SK-N-SH (cell line): ENCODE measurements at regions not wholly inside any gene's neighbourhood (a gene's known extent, or its start where the extent isn't known, plus 50 kb on each side); places are given as distances from the start of the nearest gene placed in this dataset.

Source experiments
- CTCF ChIA-PET: fragments of 300-600, 350-600 bp; formaldehyde crosslinking; extraction: SDS; loops from one replicate; lab custom pipeline; 2021; lab: Yijun Ruan, JAX
- POLR2A ChIA-PET: fragments of 350-600 bp; sonication (Branson Sonifier 250); formaldehyde crosslinking; extraction: SDS; loops from one replicate; lab custom pipeline; 2020; ENCODE audit warnings: antibody characterized with exemption, inconsistent platforms; lab: Yijun Ruan, JAX
- DNase-seq: peaks from one replicate; pipeline ENCODE4 v3.0.0; 2012
- H2AFZ ChIP-seq: fragments of 200-600 bp; sonication (generic); 2 replicates; pipeline ENCODE4 v1.8.1; 2016; ENCODE audit warnings: antibody characterized with exemption, mild to moderate bottlenecking, low read depth
- H3F3A ChIP-seq: fragments of 200-600 bp; sonication (generic); replicated peaks from 2 replicates; pipeline ENCODE3; 2016; ENCODE audit warnings: antibody characterized with exemption, mild to moderate bottlenecking; ENCODE audit not compliant: insufficient read depth
- H3K27ac ChIP-seq, 2 experiments: fragments of 200-500 bp in 1 of 2; fragments of 200-600 bp in 1 of 2; sonication (Bioruptor generic) in 1 of 2; sonication (generic), shearing (Covaris generic) in 1 of 2; 2 replicates each; pipeline versions ENCODE4 v1.5.1 to v1.6.1; 2014 to 2016; ENCODE audit warnings: low read depth in 2 of 2, inconsistent platforms in 1 of 2, low read length in 1 of 2, mild to moderate bottlenecking in 1 of 2, mixed read lengths in 1 of 2
- H3K27me3 ChIP-seq: fragments of 200-600 bp; sonication (generic), shearing (Covaris generic); 2 replicates; pipeline ENCODE4 v1.6.1; 2016; ENCODE audit warnings: mixed run types; ENCODE audit not compliant: insufficient read depth
- H3K36me3 ChIP-seq, 2 experiments: fragments of 200-500 bp in 1 of 2; fragments of 200-600 bp in 1 of 2; sonication (Bioruptor generic) in 1 of 2; sonication (generic) in 1 of 2; replicated peaks in 1 of 2; 2 replicates each; pipeline versions ENCODE3 to v1.5.1; 2014 to 2016; ENCODE audit warnings: low read length in 1 of 2, mild to moderate bottlenecking in 1 of 2; ENCODE audit not compliant: insufficient read depth in 2 of 2, control insufficient read depth in 1 of 2
- H3K4me1 ChIP-seq, 2 experiments: fragments of 200-500 bp in 1 of 2; fragments of 200-600 bp in 1 of 2; sonication (Bioruptor generic) in 1 of 2; sonication (generic), shearing (Covaris generic) in 1 of 2; 2 replicates each; pipeline versions ENCODE4 v1.5.1 to v1.6.1; 2014 to 2016; ENCODE audit warnings: low read depth in 1 of 2, low read length in 1 of 2, mixed run types in 1 of 2; ENCODE audit not compliant: insufficient read depth in 2 of 2, control insufficient read depth in 1 of 2
- H3K4me2 ChIP-seq: fragments of 200-600 bp; sonication (generic), shearing (Covaris generic); 2 replicates; pipeline ENCODE4 v1.6.1; 2017; ENCODE audit warnings: mixed run types
- H3K4me3 ChIP-seq, 2 experiments: fragments of 200-500 bp in 1 of 2; fragments of 200-600 bp in 1 of 2; sonication (Bioruptor generic) in 1 of 2; sonication (generic), shearing (Covaris generic) in 1 of 2; 2 replicates each; pipeline versions ENCODE4 v1.5.1 to v1.8.1; 2014 to 2016; ENCODE audit warnings: low read depth in 2 of 2, inconsistent platforms in 1 of 2, low read length in 1 of 2, mild to moderate bottlenecking in 1 of 2, mixed read lengths in 1 of 2, moderate library complexity in 1 of 2
- H3K79me2 ChIP-seq: fragments of 200-600 bp; sonication (generic); 2 replicates; pipeline ENCODE4 v1.8.1; 2017; ENCODE audit warnings: mild to moderate bottlenecking; ENCODE audit not compliant: insufficient read depth
- H3K9ac ChIP-seq: fragments of 200-600 bp; sonication (generic); 2 replicates; pipeline ENCODE4 v1.6.1; 2017; ENCODE audit warnings: mixed run types
- H3K9me2 ChIP-seq: fragments of 200-600 bp; sonication (generic); 2 replicates; pipeline ENCODE4 v1.6.1; 2017; ENCODE audit warnings: mixed run types
- H3K9me3 ChIP-seq: fragments of 200-600 bp; sonication (generic); 2 replicates; pipeline ENCODE4 v1.6.1; 2017; ENCODE audit warnings: mixed run types, mild to moderate bottlenecking, moderate library complexity
- H4K20me1 ChIP-seq: fragments of 200-600 bp; sonication (generic); 2 replicates; pipeline ENCODE4 v1.6.1; 2017; ENCODE audit warnings: mild to moderate bottlenecking, mixed run types; ENCODE audit not compliant: insufficient read depth
- EP300 ChIP-seq, 2 experiments: IDR thresholded peaks; 2 replicates each; pipeline versions ENCODE4 v1.4.0 to v1.6.1; 2012; ENCODE audit warnings: borderline replicate concordance in 1 of 2, low read depth in 1 of 2, low read length in 1 of 2
- EZH2phosphoT487 ChIP-seq: fragments of 200-600 bp; sonication (generic); IDR thresholded peaks from 2 replicates; pipeline ENCODE4 v1.6.1; 2017; ENCODE audit warnings: low read depth, mixed run types, mild to moderate bottlenecking, antibody characterized with exemption, moderate library complexity, borderline replicate concordance
- FOSL2 ChIP-seq: IDR thresholded peaks from 2 replicates; pipeline ENCODE4 v1.4.0; 2012; ENCODE audit warnings: low read depth, mild to moderate bottlenecking, moderate library complexity, borderline replicate concordance
- FOXJ3 ChIP-seq: sonication (generic); formaldehyde crosslinking; IDR thresholded peaks from 2 replicates; pipeline ENCODE4 v1.5.1; 2020; ENCODE audit warnings: mild to moderate bottlenecking, missing genetic modification reagents
- GATA2 ChIP-seq: sonication (generic); formaldehyde crosslinking; IDR thresholded peaks from 2 replicates; pipeline ENCODE4 v1.5.0; 2020; ENCODE audit warnings: mild to moderate bottlenecking, missing genetic modification reagents
- MAX ChIP-seq: IDR thresholded peaks from 2 replicates; pipeline ENCODE4 v1.4.0; 2012; ENCODE audit warnings: low read depth
- MEF2A ChIP-seq: IDR thresholded peaks from 2 replicates; pipeline ENCODE4 v1.4.0; 2012; ENCODE audit warnings: low read depth, borderline replicate concordance
- NRF1 ChIP-seq: IDR thresholded peaks from 2 replicates; pipeline ENCODE4 v1.6.1; 2012; ENCODE audit warnings: low read depth, mild to moderate bottlenecking, low read length
- RCOR1 ChIP-seq: fragments of 150-350 bp; IDR thresholded peaks from 2 replicates; pipeline ENCODE4 v1.6.1; 2017; ENCODE audit warnings: antibody characterized with exemption, low read length
- RFX5 ChIP-seq: IDR thresholded peaks from 2 replicates; pipeline ENCODE4 v1.6.1; 2012; ENCODE audit warnings: mild to moderate bottlenecking, improper control_type of control experiment, low read length
- SMC3 ChIP-seq: IDR thresholded peaks from 2 replicates; pipeline ENCODE4 v1.6.1; 2012; ENCODE audit warnings: low read depth, low read length, improper control_type of control experiment
- TAF1 ChIP-seq: IDR thresholded peaks from 2 replicates; pipeline ENCODE4 v1.6.1; 2012; ENCODE audit warnings: low read depth, mild to moderate bottlenecking, low read length, moderate library complexity, borderline replicate concordance
- TEAD4 ChIP-seq: IDR thresholded peaks from 2 replicates; pipeline ENCODE4 v1.4.0; 2012; ENCODE audit warnings: mild to moderate bottlenecking, borderline replicate concordance; ENCODE audit not compliant: insufficient read depth
- WGBS: methylation state at CpG from one replicate; pipeline ENCODE4 v1.1.6; 2017; ENCODE audit warnings: low lambda C conversion rate; 5-methylcytosine and 5-hydroxymethylcytosine counted together
- TF ChIP-seq, protein P1 (sequence below): IDR thresholded peaks from 2 replicates; pipeline ENCODE4; 2012
- TF ChIP-seq, protein P2 (sequence below): fragments of 150-350 bp; IDR thresholded peaks from 2 replicates; pipeline ENCODE4 v1.6.1; 2017; ENCODE audit warnings: antibody characterized with exemption, low read length, low read depth, borderline replicate concordance

- Histone ChIP-seq H3K4me2 (no peak overlapping the region), H3K9me2 (no peaks in the 10 kb centered on the region), H3K9ac (no peak overlapping the region), H3K4me1 (no peaks in the 10 kb centered on the region), H3F3A (no peaks in the 10 kb centered on the region), H3K79me2 (no peaks in the 10 kb centered on the region), H4K20me1 (no peaks in the 10 kb centered on the region), H3K9me3 (no peaks in the 10 kb centered on the region), H3K27me3 (peaks cover 8% of the 10 kb centered on the region; the same call in 1 of the 2 replicates), H3K27ac (no peak overlapping the region), H3K36me3 (no peaks in the 10 kb centered on the region), H2AFZ (no peak overlapping the region), H3K4me3 (no peak overlapping the region)
- no peak for DNase-seq
- ChIA-PET CTCF (no interaction called here), POLR2A (no interaction called here)
- WGBS: 3% methylated on average over 3 of the region's 3 CpGs
- TF ChIP-seq MEF2A (no peak), SMC3 (no peak), MAX (no peak), FOSL2 (no peak), TAF1 (no peak)
These were observed 197.5 kb downstream of the ARL4A start for GRCh38 chr7:12884856-12885440.

DNA sequence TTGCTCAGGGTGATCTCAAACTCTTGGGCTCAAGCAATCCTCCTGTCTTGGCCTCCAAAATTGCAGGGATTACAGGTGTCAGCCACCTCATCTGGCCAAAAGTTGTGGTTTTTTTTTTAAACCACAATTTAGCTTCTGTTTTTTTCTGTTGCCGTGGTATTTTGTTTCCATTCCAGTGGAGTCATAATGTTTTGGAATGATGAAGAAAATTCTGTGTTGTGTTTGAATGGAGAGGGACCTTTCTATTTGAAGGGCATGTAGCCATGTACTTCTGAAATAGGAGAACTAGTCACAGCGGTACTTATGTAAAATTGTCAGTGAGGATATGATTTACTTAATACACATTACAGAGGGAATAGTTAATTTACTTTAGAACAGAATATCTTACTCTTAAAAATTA, 201.3 kb downstream of the ARL4A start:
- 23% methylated on average over 2 of the region's 2 CpGs for WGBS

More for the DNA sequence above, 201.3 kb downstream of the ARL4A start:
- no peak for DNase-seq
- Histone ChIP-seq H3K9me3 (no peaks in the 10 kb centered on the region), H3K9ac (no peak overlapping the region)
- TF ChIP-seq, protein P1, sequence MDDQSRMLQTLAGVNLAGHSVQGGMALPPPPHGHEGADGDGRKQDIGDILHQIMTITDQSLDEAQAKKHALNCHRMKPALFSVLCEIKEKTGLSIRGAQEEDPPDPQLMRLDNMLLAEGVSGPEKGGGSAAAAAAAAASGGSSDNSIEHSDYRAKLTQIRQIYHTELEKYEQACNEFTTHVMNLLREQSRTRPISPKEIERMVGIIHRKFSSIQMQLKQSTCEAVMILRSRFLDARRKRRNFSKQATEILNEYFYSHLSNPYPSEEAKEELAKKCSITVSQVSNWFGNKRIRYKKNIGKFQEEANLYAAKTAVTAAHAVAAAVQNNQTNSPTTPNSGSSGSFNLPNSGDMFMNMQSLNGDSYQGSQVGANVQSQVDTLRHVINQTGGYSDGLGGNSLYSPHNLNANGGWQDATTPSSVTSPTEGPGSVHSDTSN: no peak
- TF ChIP-seq EZH2phosphoT487 (no peak), RCOR1 (no peak), MAX (no peak), NRF1 (no peak), FOSL2 (no peak), FOXJ3 (CRISPR knock-in tag) (no peak), TEAD4 (no peak), RFX5 (no peak), GATA2 (CRISPR knock-in tag) (no peak), EP300 (IDR thresholded peaks at IDR 0.05; ENCODE audit: borderline replicate concordance in 1 of 2, low read depth in 1 of 2, low read length in 1 of 2) (no peak)
- TF ChIP-seq, protein P2, sequence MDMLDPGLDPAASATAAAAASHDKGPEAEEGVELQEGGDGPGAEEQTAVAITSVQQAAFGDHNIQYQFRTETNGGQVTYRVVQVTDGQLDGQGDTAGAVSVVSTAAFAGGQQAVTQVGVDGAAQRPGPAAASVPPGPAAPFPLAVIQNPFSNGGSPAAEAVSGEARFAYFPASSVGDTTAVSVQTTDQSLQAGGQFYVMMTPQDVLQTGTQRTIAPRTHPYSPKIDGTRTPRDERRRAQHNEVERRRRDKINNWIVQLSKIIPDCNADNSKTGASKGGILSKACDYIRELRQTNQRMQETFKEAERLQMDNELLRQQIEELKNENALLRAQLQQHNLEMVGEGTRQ: no peak
- TF ChIP-seq, all 33 proteins: peak for 0
- Histone ChIP-seq H3K9me2 (no peaks in the 10 kb centered on the region), H3K27ac (no peak overlapping the region), H3K79me2 (no peaks in the 10 kb centered on the region), H3K36me3 (no peaks in the 10 kb centered on the region), H3K4me1 (no peaks in the 10 kb centered on the region), H3F3A (no peaks in the 10 kb centered on the region), H3K4me2 (no peak overlapping the region), H3K4me3 (no peak overlapping the region), H2AFZ (no peak overlapping the region), H3K27me3 (peaks cover 4% of the 10 kb centered on the region; the same call in 1 of the 2 replicates), H4K20me1 (no peaks in the 10 kb centered on the region)
- CTCF ChIA-PET: interaction anchor here (0.9 to 1.2 kb wide), 2 partner anchors 14 to 250 kb away, joined by 3 to 4 read pairs; no protein-coding TSS in a partner anchor
- POLR2A ChIA-PET: no interaction called here
